Neural cell (in vitro differentiated cells): ENCODE measurements at regions not wholly inside any gene's neighbourhood (a gene's known extent, or its start where the extent isn't known, plus 50 kb on each side); places are given as distances from the start of the nearest gene placed in this dataset.

Source experiments
- H2AFZ ChIP-seq: fragments of 200-600, 300-800 bp; sonication (generic), shearing (Covaris generic); 2 replicates; pipeline ENCODE4 v1.6.0; 2014; ENCODE audit warnings: low read depth, mild to moderate bottlenecking, antibody characterized with exemption, low read length, moderate library complexity
- H3F3A ChIP-seq: fragments of 200-600 bp; shearing (Covaris generic); 2 replicates; pipeline ENCODE4 v1.6.1; 2016; ENCODE audit warnings: mild to moderate bottlenecking, moderate library complexity, mixed read lengths, antibody characterized with exemption, low read length; ENCODE audit not compliant: insufficient read depth, poor library complexity, severe bottlenecking
- H3K27ac ChIP-seq: fragments of 200-600, 300-800 bp; sonication (generic), shearing (Covaris generic); 2 replicates; pipeline ENCODE4 v1.5.1; 2014; ENCODE audit warnings: mild to moderate bottlenecking, low read length, moderate library complexity
- H3K27me3 ChIP-seq: fragments of 300-800, 200-600 bp; sonication (generic), shearing (Covaris generic); 2 replicates; pipeline ENCODE4 v1.6.0; 2014; ENCODE audit warnings: mild to moderate bottlenecking, low read depth, low read length, moderate library complexity; ENCODE audit not compliant: insufficient read depth
- H3K36me3 ChIP-seq: fragments of 300-800, 200-600 bp; sonication (generic), shearing (Covaris generic); 2 replicates; pipeline ENCODE4 v1.5.1; 2014; ENCODE audit warnings: mild to moderate bottlenecking, antibody characterized with exemption, low read length, moderate library complexity; ENCODE audit not compliant: insufficient read depth
- H3K4me2 ChIP-seq: fragments of 300-800, 200-600 bp; sonication (generic), shearing (Covaris generic); 2 replicates; pipeline ENCODE4 v1.6.0; 2014; ENCODE audit warnings: mild to moderate bottlenecking, low read length
- H3K4me3 ChIP-seq: fragments of 300-800, 200-600 bp; sonication (generic), shearing (Covaris generic); 2 replicates; pipeline ENCODE4 v1.5.1; 2014; ENCODE audit warnings: mild to moderate bottlenecking, low read length, moderate library complexity
- H3K79me2 ChIP-seq: fragments of 200-600 bp; shearing (Covaris generic); replicated peaks from 2 replicates; pipeline ENCODE4 v1.6.0; 2014; ENCODE audit warnings: mild to moderate bottlenecking, low read length, moderate library complexity; ENCODE audit not compliant: insufficient read depth
- H3K9ac ChIP-seq: fragments of 300-800, 200-600 bp; sonication (generic), shearing (Covaris generic); 2 replicates; pipeline ENCODE4 v1.6.1; 2016; ENCODE audit warnings: mild to moderate bottlenecking, low read length, mixed read lengths
- H3K9me2 ChIP-seq: fragments of 200-600 bp; shearing (Covaris generic); 2 replicates; pipeline ENCODE4 v1.6.1; 2016; ENCODE audit warnings: mild to moderate bottlenecking, low read length, mixed read lengths; ENCODE audit not compliant: insufficient read depth
- H3K9me3 ChIP-seq: fragments of 200-600, 300-800 bp; sonication (generic), shearing (Covaris generic); 2 replicates; pipeline ENCODE4 v1.6.1; 2016; ENCODE audit warnings: mild to moderate bottlenecking, mixed run types, low read length, moderate library complexity, mixed read lengths
- H4K20me1 ChIP-seq: fragments of 200-600 bp; shearing (Covaris generic); 2 replicates; pipeline ENCODE4 v1.6.1; 2016; ENCODE audit warnings: mild to moderate bottlenecking, mixed run types; ENCODE audit not compliant: insufficient read depth
- EP300 ChIP-seq: fragments of 450-650 bp; conservative IDR thresholded peaks from 2 replicates; pipeline ENCODE4 v1.6.1; 2014; ENCODE audit warnings: antibody characterized with exemption, mild to moderate bottlenecking, moderate library complexity; ENCODE audit not compliant: poor library complexity, severe bottlenecking
- EZH2 ChIP-seq: fragments of 200-600, 300-800 bp; shearing (Covaris generic), sonication (generic); IDR thresholded peaks from 2 replicates; pipeline ENCODE4 v1.6.1; 2014; ENCODE audit warnings: antibody characterized with exemption, low read length, borderline replicate concordance, mild to moderate bottlenecking; ENCODE audit not compliant: insufficient read depth, poor library complexity, severe bottlenecking
- MXI1 ChIP-seq: fragments of 450-650 bp; conservative IDR thresholded peaks from 2 replicates; pipeline ENCODE4 v1.6.1; 2014; ENCODE audit warnings: antibody characterized with exemption, mild to moderate bottlenecking; ENCODE audit not compliant: poor library complexity, severe bottlenecking
- POLR2AphosphoS5 ChIP-seq: IDR thresholded peaks from 2 replicates; pipeline ENCODE4 v1.6.1; 2012
- RAD21 ChIP-seq: fragments of 450-650 bp; conservative IDR thresholded peaks from 2 replicates; pipeline ENCODE4 v1.6.1; 2014; ENCODE audit warnings: antibody characterized with exemption, mild to moderate bottlenecking, moderate library complexity
- SMC3 ChIP-seq: fragments of 450-650 bp; conservative IDR thresholded peaks from 2 replicates; pipeline ENCODE4 v1.6.1; 2014; ENCODE audit warnings: antibody characterized with exemption, mild to moderate bottlenecking, moderate library complexity; ENCODE audit not compliant: poor library complexity
- TAF1 ChIP-seq: IDR thresholded peaks from 2 replicates; pipeline ENCODE4 v1.6.1; 2012; ENCODE audit warnings: low read depth
- TF ChIP-seq, protein P1 (sequence below): IDR thresholded peaks from 2 replicates; pipeline ENCODE4 v1.6.1; 2012; ENCODE audit warnings: borderline replicate concordance
- TF ChIP-seq, protein P2 (sequence below): fragments of 450-650 bp; IDR thresholded peaks from 2 replicates; pipeline ENCODE4 v1.5.1; 2014; ENCODE audit warnings: antibody characterized with exemption, mild to moderate bottlenecking, moderate library complexity; ENCODE audit not compliant: poor library complexity, severe bottlenecking

DNA sequence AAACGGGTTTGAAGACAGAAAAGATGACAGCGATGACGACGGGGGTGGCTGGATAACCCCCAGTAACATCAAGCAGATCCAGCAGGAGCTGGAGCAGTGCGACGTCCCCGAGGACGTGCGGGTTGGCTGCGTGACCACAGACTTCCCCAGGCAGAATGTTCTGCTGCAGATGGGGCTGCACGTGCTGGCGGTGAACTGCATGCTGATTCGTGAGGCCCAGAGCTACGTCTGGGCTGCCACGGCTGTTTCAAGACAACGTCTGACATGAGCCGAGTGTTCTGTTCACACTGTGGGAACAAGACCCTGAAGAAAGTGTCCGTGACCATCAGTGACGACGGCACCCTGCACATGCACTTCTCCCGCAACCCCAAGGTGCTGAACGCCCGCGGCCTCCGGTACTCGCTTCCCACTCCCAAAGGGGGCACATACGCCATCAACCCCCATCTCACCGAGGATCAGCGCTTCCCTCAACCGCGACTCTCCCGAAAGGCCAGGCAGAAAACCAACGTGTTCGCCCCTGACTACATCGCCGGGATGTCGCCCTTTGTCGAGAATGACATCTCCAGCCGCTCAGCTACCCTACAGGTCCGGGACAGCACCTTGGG lies 319.2 kb upstream of the SLC7A11 start:
- no peak for TF ChIP-seq SMC3
- no peak for TF ChIP-seq TAF1
- TF ChIP-seq MXI1, result no peak
- TF ChIP-seq RAD21, result no peak
- TF ChIP-seq, protein P1, sequence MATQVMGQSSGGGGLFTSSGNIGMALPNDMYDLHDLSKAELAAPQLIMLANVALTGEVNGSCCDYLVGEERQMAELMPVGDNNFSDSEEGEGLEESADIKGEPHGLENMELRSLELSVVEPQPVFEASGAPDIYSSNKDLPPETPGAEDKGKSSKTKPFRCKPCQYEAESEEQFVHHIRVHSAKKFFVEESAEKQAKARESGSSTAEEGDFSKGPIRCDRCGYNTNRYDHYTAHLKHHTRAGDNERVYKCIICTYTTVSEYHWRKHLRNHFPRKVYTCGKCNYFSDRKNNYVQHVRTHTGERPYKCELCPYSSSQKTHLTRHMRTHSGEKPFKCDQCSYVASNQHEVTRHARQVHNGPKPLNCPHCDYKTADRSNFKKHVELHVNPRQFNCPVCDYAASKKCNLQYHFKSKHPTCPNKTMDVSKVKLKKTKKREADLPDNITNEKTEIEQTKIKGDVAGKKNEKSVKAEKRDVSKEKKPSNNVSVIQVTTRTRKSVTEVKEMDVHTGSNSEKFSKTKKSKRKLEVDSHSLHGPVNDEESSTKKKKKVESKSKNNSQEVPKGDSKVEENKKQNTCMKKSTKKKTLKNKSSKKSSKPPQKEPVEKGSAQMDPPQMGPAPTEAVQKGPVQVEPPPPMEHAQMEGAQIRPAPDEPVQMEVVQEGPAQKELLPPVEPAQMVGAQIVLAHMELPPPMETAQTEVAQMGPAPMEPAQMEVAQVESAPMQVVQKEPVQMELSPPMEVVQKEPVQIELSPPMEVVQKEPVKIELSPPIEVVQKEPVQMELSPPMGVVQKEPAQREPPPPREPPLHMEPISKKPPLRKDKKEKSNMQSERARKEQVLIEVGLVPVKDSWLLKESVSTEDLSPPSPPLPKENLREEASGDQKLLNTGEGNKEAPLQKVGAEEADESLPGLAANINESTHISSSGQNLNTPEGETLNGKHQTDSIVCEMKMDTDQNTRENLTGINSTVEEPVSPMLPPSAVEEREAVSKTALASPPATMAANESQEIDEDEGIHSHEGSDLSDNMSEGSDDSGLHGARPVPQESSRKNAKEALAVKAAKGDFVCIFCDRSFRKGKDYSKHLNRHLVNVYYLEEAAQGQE, result no peak
- no peak for TF ChIP-seq EZH2
- no peak for TF ChIP-seq POLR2AphosphoS5
- TF ChIP-seq EP300, result no peak
- TF ChIP-seq, protein P2, sequence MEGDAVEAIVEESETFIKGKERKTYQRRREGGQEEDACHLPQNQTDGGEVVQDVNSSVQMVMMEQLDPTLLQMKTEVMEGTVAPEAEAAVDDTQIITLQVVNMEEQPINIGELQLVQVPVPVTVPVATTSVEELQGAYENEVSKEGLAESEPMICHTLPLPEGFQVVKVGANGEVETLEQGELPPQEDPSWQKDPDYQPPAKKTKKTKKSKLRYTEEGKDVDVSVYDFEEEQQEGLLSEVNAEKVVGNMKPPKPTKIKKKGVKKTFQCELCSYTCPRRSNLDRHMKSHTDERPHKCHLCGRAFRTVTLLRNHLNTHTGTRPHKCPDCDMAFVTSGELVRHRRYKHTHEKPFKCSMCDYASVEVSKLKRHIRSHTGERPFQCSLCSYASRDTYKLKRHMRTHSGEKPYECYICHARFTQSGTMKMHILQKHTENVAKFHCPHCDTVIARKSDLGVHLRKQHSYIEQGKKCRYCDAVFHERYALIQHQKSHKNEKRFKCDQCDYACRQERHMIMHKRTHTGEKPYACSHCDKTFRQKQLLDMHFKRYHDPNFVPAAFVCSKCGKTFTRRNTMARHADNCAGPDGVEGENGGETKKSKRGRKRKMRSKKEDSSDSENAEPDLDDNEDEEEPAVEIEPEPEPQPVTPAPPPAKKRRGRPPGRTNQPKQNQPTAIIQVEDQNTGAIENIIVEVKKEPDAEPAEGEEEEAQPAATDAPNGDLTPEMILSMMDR, result no peak
- Histone ChIP-seq H3K9me2 (no peaks in the 10 kb centered on the region), H3K4me3 (no peak overlapping the region), H3K9ac (no peak overlapping the region), H3K27ac (no peak overlapping the region), H2AFZ (no peak overlapping the region), H4K20me1 (no peaks in the 10 kb centered on the region), H3K79me2 (no peaks in the 10 kb centered on the region), H3F3A (no peaks in the 10 kb centered on the region), H3K27me3 (no peaks in the 10 kb centered on the region), H3K9me3 (no peaks in the 10 kb centered on the region), H3K36me3 (no peaks in the 10 kb centered on the region), H3K4me2 (no peak overlapping the region)

DNA sequence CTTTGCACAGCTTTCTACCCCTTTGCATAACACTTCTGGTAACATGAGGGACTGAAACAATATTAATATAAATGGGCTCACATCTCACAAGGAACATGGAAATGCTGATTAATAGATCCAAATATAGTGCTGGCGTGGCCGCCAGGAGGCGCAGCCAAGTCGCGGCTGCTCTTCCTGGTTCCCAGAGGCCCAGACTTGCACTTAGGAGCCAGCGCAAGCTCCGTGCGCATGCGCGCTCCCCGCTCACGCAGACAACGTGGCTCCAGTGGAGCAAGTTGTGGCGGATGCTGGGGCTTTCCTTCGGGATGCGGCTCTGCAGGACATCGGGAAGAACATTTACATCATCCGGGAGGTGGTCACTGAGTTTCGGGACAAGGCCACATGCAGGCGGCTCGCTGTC lies 318.3 kb upstream of the SLC7A11 start:
- no peak overlapping the region for H2AFZ ChIP-seq

More for the DNA sequence above, 318.3 kb upstream of the SLC7A11 start:
- Histone ChIP-seq H4K20me1 (no peaks in the 10 kb centered on the region), H3K4me3 (no peak overlapping the region), H3K79me2 (no peaks in the 10 kb centered on the region), H3F3A (no peaks in the 10 kb centered on the region), H3K9me2 (no peaks in the 10 kb centered on the region), H3K9ac (no peak overlapping the region), H3K4me2 (no peak overlapping the region), H3K27me3 (no peaks in the 10 kb centered on the region), H3K9me3 (no peaks in the 10 kb centered on the region), H3K27ac (no peak overlapping the region), H3K36me3 (no peaks in the 10 kb centered on the region)
- no peak for TF ChIP-seq RAD21
- TF ChIP-seq SMC3, result no peak
- no peak for TF ChIP-seq POLR2AphosphoS5
- TF ChIP-seq TAF1, result no peak
- TF ChIP-seq, protein P2, result no peak
- TF ChIP-seq EZH2, result no peak
- TF ChIP-seq, protein P1, result no peak
- no peak for TF ChIP-seq MXI1
- TF ChIP-seq EP300, result no peak
